Fibroblast of lung (primary cell): ENCODE measurements at regions not wholly inside any gene's neighbourhood (a gene's known extent, or its start where the extent isn't known, plus 50 kb on each side); places are given as distances from the start of the nearest gene placed in this dataset.

ENCODE experiments used
- DNase-seq, 2 donors: peaks; one replicate each; pipeline versions ENCODE4 v3.0.0 to v3.0.0-alpha.2; 2010; ENCODE audit warnings: low read depth in 2 of 2
- H2AFZ ChIP-seq: 2 replicates; pipeline ENCODE4 v1.5.1; 2012; ENCODE audit warnings: low read length, control low read depth, inconsistent platforms
- H3K27ac ChIP-seq: 2 replicates; pipeline ENCODE4 v1.5.1; 2011; ENCODE audit warnings: low read length, control low read depth; ENCODE audit not compliant: insufficient read depth
- H3K27me3 ChIP-seq: 2 replicates; pipeline ENCODE4 v1.5.1; 2011; ENCODE audit warnings: mild to moderate bottlenecking, low read length; ENCODE audit not compliant: control insufficient read depth, insufficient read depth
- H3K36me3 ChIP-seq: 2 replicates; pipeline ENCODE4 v1.5.1; 2011; ENCODE audit warnings: low read length; ENCODE audit not compliant: control insufficient read depth, insufficient read depth
- H3K4me1 ChIP-seq: 2 replicates; pipeline ENCODE4 v1.5.1; 2011; ENCODE audit warnings: low read length; ENCODE audit not compliant: control insufficient read depth, insufficient read depth; ENCODE audit errors: extremely low read depth
- H3K4me2 ChIP-seq: 2 replicates; pipeline ENCODE4 v1.5.1; 2011; ENCODE audit warnings: low read length, control low read depth; ENCODE audit not compliant: insufficient read depth; ENCODE audit errors: extremely low read depth
- H3K4me3 ChIP-seq, 4 experiments: fragments of 200-600 bp in 1 of 4; sonication (generic) in 1 of 4; replicated peaks in 1 of 4; 2 replicates each; pipeline ENCODE4 v1.5.1; 2011 to 2016; ENCODE audit warnings: low read length in 4 of 4, low read depth in 3 of 4, mild to moderate bottlenecking in 3 of 4, control low read depth in 2 of 4, inconsistent platforms in 1 of 4, mixed read lengths in 1 of 4; ENCODE audit not compliant: insufficient read depth in 1 of 4; ENCODE audit errors: control extremely low read depth in 1 of 4
- H3K79me2 ChIP-seq: 2 replicates; pipeline ENCODE4 v1.5.1; 2012; ENCODE audit warnings: mild to moderate bottlenecking, low read length, inconsistent platforms; ENCODE audit not compliant: control insufficient read depth, insufficient read depth
- H3K9ac ChIP-seq: 2 replicates; pipeline ENCODE4 v1.5.1; 2011; ENCODE audit warnings: mild to moderate bottlenecking, low read length, control low read depth; ENCODE audit not compliant: insufficient read depth
- H3K9me3 ChIP-seq: 2 replicates; pipeline ENCODE4 v1.5.1; 2012; ENCODE audit warnings: low read depth, low read length; ENCODE audit not compliant: control insufficient read depth, insufficient read depth
- H4K20me1 ChIP-seq: 2 replicates; pipeline ENCODE4 v1.5.1; 2011; ENCODE audit warnings: low read length; ENCODE audit not compliant: control insufficient read depth, insufficient read depth; ENCODE audit errors: extremely low read depth
- EZH2 ChIP-seq: IDR thresholded peaks from 2 replicates; pipeline ENCODE4 v1.5.1; 2012; ENCODE audit warnings: low read length, control low read depth, mild to moderate bottlenecking; ENCODE audit errors: missing control alignments
- TF ChIP-seq, protein P1 (sequence below), 2 donors: IDR thresholded peaks in 1 of 2; conservative IDR thresholded peaks in 1 of 2; 1 replicate in 1 of 2; 2 replicates in 1 of 2; pipeline ENCODE4 v1.5.1; 2011 to 2012; ENCODE audit warnings: low read length in 2 of 2, control low read depth in 1 of 2, inconsistent platforms in 1 of 2, low read depth in 1 of 2, mild to moderate bottlenecking in 1 of 2

DNA sequence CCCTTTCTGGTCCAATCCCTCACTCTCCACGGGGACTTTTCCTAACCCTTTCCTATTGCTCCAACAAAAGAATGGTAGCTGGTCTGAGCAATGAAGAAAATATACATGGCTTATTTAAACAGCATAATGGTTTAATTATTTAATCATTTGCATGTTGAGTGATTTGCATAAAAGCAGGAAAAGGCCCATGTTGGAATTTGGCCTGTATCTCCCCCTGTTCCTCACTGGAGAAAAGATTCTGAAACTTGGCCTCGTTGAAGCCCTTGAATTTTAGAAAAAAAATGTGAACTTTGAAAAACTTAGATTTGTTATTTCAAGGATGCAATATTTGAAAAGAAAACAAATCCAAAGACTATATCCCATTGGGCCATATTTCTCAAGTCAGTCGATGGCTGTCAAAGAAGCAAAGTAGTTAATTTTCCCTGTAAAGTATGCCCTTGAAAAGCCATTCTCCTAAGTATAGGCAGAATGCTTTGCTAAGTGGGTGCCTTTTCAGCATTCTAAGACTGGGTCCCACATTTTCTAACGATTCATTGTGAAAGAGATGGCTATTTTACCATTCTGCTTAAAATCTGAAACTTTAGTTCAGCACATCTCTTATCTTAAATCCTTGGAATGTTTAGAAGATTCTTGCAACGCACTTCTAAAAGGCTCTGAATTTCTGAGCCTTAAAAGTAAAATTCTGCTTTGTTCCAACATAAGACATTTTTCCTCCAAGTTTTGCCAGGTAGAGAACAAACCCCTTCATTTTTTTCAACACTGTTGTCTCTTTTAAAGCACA, 428.8 kb downstream of the ARHGEF28 start:
- H3K79me2 ChIP-seq: no peaks in the 10 kb centered on the region
- H3K9ac ChIP-seq: no peak overlapping the region
- no peaks in the 10 kb centered on the region for H3K27me3 ChIP-seq
- no peaks in the 10 kb centered on the region for H4K20me1 ChIP-seq
- no peaks in the 10 kb centered on the region for H3K4me1 ChIP-seq
- TF ChIP-seq, protein P1, sequence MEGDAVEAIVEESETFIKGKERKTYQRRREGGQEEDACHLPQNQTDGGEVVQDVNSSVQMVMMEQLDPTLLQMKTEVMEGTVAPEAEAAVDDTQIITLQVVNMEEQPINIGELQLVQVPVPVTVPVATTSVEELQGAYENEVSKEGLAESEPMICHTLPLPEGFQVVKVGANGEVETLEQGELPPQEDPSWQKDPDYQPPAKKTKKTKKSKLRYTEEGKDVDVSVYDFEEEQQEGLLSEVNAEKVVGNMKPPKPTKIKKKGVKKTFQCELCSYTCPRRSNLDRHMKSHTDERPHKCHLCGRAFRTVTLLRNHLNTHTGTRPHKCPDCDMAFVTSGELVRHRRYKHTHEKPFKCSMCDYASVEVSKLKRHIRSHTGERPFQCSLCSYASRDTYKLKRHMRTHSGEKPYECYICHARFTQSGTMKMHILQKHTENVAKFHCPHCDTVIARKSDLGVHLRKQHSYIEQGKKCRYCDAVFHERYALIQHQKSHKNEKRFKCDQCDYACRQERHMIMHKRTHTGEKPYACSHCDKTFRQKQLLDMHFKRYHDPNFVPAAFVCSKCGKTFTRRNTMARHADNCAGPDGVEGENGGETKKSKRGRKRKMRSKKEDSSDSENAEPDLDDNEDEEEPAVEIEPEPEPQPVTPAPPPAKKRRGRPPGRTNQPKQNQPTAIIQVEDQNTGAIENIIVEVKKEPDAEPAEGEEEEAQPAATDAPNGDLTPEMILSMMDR (conservative IDR thresholded peaks at IDR 0.05 in 1 of 2, IDR thresholded peaks at IDR 0.05 in 1 of 2; ENCODE audit: low read depth in 1 of 2, low read length in 2 of 2): no peak
- TF ChIP-seq EZH2: no peak
- H3K4me3 ChIP-seq: no peak overlapping the region
- no peaks in the 10 kb centered on the region for H3K36me3 ChIP-seq
- no peak overlapping the region for H3K4me2 ChIP-seq
- H3K9me3 ChIP-seq: no peaks in the 10 kb centered on the region
- no peak for DNase-seq
- no peak overlapping the region for H3K27ac ChIP-seq
- no peak overlapping the region for H2AFZ ChIP-seq

- Histone ChIP-seq H2AFZ (no peak overlapping the region), H3K27me3 (no peaks in the 10 kb centered on the region), H3K9ac (no peak overlapping the region), H3K4me3 (no peak overlapping the region), H3K4me1 (no peaks in the 10 kb centered on the region), H3K79me2 (no peaks in the 10 kb centered on the region), H3K36me3 (no peaks in the 10 kb centered on the region), H4K20me1 (no peaks in the 10 kb centered on the region), H3K4me2 (no peak overlapping the region), H3K27ac (no peak overlapping the region), H3K9me3 (no peaks in the 10 kb centered on the region)
- no peak for DNase-seq
- TF ChIP-seq EZH2: no peak
- TF ChIP-seq, protein P1 (conservative IDR thresholded peaks at IDR 0.05 in 1 of 2, IDR thresholded peaks at IDR 0.05 in 1 of 2; ENCODE audit: low read depth in 1 of 2, low read length in 2 of 2): no peak
These were observed 428.1 kb downstream of the ARHGEF28 start for GRCh38 chr5:74054139-74054538.

DNA sequence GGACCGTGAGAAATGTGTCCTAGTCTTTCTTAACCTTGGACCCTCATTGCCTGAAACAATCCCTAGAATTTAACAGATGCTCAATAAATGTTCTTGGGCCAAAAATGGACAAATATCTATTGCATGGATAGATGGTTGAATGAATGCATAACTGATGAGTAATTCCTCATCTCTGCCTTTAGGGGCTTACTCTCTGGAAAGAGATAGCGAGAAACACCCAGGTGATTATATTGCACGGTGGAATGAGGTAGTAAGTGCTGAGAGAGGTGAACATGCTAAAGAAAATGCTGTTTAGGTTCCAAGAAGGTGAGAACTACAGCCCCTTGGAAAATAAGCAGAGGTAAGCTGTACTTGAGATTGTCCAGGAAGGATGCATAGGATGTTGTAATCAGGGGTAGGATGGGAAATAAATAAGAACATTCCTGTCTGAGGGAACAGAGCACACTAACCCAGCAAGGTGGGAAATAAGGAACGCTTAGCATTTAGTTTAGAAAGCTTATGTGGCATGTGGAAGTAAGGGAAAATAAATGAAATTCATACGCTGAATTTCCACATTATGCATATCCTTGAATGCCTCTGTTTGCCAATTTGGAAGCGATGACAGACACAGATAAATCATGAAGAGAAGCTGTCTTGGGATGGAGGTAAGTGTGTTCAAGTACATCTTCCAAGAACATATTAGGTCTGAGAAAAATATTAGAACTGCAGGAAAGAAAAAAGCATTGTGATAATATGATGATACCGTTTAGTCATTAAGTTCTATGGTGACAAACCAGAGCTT, 426.6 kb downstream of the ARHGEF28 start:
- H3K27me3 ChIP-seq: no peaks in the 10 kb centered on the region
- H3K4me1 ChIP-seq: no peaks in the 10 kb centered on the region
- H3K79me2 ChIP-seq: no peaks in the 10 kb centered on the region
- H3K9ac ChIP-seq: no peak overlapping the region
- H4K20me1 ChIP-seq: no peaks in the 10 kb centered on the region
- H3K4me3 ChIP-seq: no peak overlapping the region
- no peak for TF ChIP-seq EZH2
- TF ChIP-seq, protein P1 (conservative IDR thresholded peaks at IDR 0.05 in 1 of 2, IDR thresholded peaks at IDR 0.05 in 1 of 2; ENCODE audit: low read depth in 1 of 2, low read length in 2 of 2): no peak
- no peak overlapping the region for H2AFZ ChIP-seq
- no peaks in the 10 kb centered on the region for H3K9me3 ChIP-seq
- no peak overlapping the region for H3K4me2 ChIP-seq
- no peak for DNase-seq
- no peaks in the 10 kb centered on the region for H3K36me3 ChIP-seq
- H3K27ac ChIP-seq: no peak overlapping the region
